ENCODE measurements at regions not wholly inside any gene's neighbourhood (a gene's known extent, or its start where the extent isn't known, plus 50 kb on each side); places are given as distances from the start of the nearest gene placed in this dataset.

GRCh38 chr4:1543976-1544375, 137.7 kb upstream of the NKX1-1 start:
- H3K36me3 Mint-ChIP-seq (ENCODE audit: unreplicated experiment): no peaks in the 10 kb centered on the region
- H3K4me1 Mint-ChIP-seq (ENCODE audit: low read depth, unreplicated experiment): peaks cover 19% of the 10 kb centered on the region
- H3K27ac Mint-ChIP-seq (ENCODE audit: unreplicated experiment): no peak overlapping the region

GRCh38 chr4:1543561-1543960, 137.3 kb upstream of the NKX1-1 start:
- peaks cover 2% of the 10 kb centered on the region for H3K27me3 Mint-ChIP-seq (ENCODE audit: unreplicated experiment)
- H3K4me3 Mint-ChIP-seq (ENCODE audit: unreplicated experiment): no peak overlapping the region
- no peak overlapping the region for H3K27ac Mint-ChIP-seq (ENCODE audit: unreplicated experiment)
- no peaks in the 10 kb centered on the region for H3K36me3 Mint-ChIP-seq (ENCODE audit: unreplicated experiment)
- H3K9me3 Mint-ChIP-seq (ENCODE audit: unreplicated experiment): peaks cover 8% of the 10 kb centered on the region
- TF ChIP-seq CTCF (IDR thresholded peaks at IDR 0.05; ENCODE audit: partially characterized antibody, unreplicated experiment): no peak
- no peak for DNase-seq
- H3K4me1 Mint-ChIP-seq (ENCODE audit: low read depth, unreplicated experiment): peaks cover 17% of the 10 kb centered on the region

More at GRCh38 chr4:1543976-1544375, 137.7 kb upstream of the NKX1-1 start:
- H3K27me3 Mint-ChIP-seq (ENCODE audit: unreplicated experiment): peaks cover 2% of the 10 kb centered on the region
- DNase-seq: no peak
- H3K4me3 Mint-ChIP-seq (ENCODE audit: unreplicated experiment): no peak overlapping the region
- no peak for TF ChIP-seq CTCF (IDR thresholded peaks at IDR 0.05; ENCODE audit: partially characterized antibody, unreplicated experiment)
- peaks cover 8% of the 10 kb centered on the region for H3K9me3 Mint-ChIP-seq (ENCODE audit: unreplicated experiment)

- Mint-ChIP-seq H3K4me3 (ENCODE audit: unreplicated experiment) (no peak overlapping the region), H3K36me3 (ENCODE audit: unreplicated experiment) (no peaks in the 10 kb centered on the region), H3K4me1 (ENCODE audit: low read depth, unreplicated experiment) (peaks cover 15% of the 10 kb centered on the region), H3K27me3 (ENCODE audit: unreplicated experiment) (peaks cover 2% of the 10 kb centered on the region), H3K27ac (ENCODE audit: unreplicated experiment) (no peak overlapping the region), H3K9me3 (ENCODE audit: unreplicated experiment) (peaks cover 8% of the 10 kb centered on the region)
- TF ChIP-seq CTCF (IDR thresholded peaks at IDR 0.05; ENCODE audit: partially characterized antibody, unreplicated experiment): no peak
- DNase-seq: peak; percentile 14
Observed at GRCh38 chr4:1542516-1543320, 136.5 kb upstream of the NKX1-1 start.

GRCh38 chr4:1542226-1542490, 135.9 kb upstream of the NKX1-1 start:
- no peaks in the 10 kb centered on the region for H3K36me3 Mint-ChIP-seq (ENCODE audit: unreplicated experiment)
- DNase-seq: no peak
- H3K27me3 Mint-ChIP-seq (ENCODE audit: unreplicated experiment): peaks cover 2% of the 10 kb centered on the region
- H3K9me3 Mint-ChIP-seq (ENCODE audit: unreplicated experiment): peaks cover 3% of the 10 kb centered on the region
- no peak overlapping the region for H3K27ac Mint-ChIP-seq (ENCODE audit: unreplicated experiment)
- H3K4me3 Mint-ChIP-seq (ENCODE audit: unreplicated experiment): no peak overlapping the region
- no peak for TF ChIP-seq CTCF (IDR thresholded peaks at IDR 0.05; ENCODE audit: partially characterized antibody, unreplicated experiment)
- H3K4me1 Mint-ChIP-seq (ENCODE audit: low read depth, unreplicated experiment): peaks cover 9% of the 10 kb centered on the region

GRCh38 chr4:1541449-1542225, 135.4 kb upstream of the NKX1-1 start:
- no peaks in the 10 kb centered on the region for H3K36me3 Mint-ChIP-seq (ENCODE audit: unreplicated experiment)
- H3K9me3 Mint-ChIP-seq (ENCODE audit: unreplicated experiment): peaks cover 5% of the 10 kb centered on the region
- H3K4me1 Mint-ChIP-seq (ENCODE audit: low read depth, unreplicated experiment): peaks cover 12% of the 10 kb centered on the region
- peaks cover 2% of the 10 kb centered on the region for H3K27me3 Mint-ChIP-seq (ENCODE audit: unreplicated experiment)
- no peak for TF ChIP-seq CTCF (IDR thresholded peaks at IDR 0.05; ENCODE audit: partially characterized antibody, unreplicated experiment)
- no peak overlapping the region for H3K4me3 Mint-ChIP-seq (ENCODE audit: unreplicated experiment)
- no peak for DNase-seq
- no peak overlapping the region for H3K27ac Mint-ChIP-seq (ENCODE audit: unreplicated experiment)
